ENCODE measurements at regions not wholly inside any gene's neighbourhood (a gene's known extent, or its start where the extent isn't known, plus 50 kb on each side); places are given as distances from the start of the nearest gene placed in this dataset.
"Not testable (repeated sequence)": the region's sequence is repeated elsewhere in the genome, so short reads cannot be mapped to it uniquely, and the experiment has no call there.

DNA sequence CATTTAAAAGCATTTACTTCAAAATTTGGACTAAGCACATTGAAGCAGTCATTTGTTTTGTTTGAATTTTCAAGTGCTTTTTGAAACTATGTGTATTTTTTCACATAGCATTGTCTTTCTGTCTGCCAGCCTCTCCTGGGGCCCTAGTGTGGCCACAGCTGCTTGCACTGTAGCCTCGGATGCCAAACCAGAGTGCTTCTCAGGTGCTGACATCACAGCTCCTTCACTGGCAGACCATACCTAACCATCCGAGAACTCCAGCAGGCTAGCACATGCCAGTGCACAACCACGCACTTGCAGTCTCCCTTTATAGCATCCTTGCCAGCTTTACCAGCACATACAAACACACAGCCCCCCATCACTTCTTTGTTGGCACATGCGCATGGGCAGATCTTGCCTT lies 1019.7 kb downstream of the STPG2 start:
- no peak for DNase-seq (ENCODE audit: low spot score)
- TF ChIP-seq, protein P1, sequence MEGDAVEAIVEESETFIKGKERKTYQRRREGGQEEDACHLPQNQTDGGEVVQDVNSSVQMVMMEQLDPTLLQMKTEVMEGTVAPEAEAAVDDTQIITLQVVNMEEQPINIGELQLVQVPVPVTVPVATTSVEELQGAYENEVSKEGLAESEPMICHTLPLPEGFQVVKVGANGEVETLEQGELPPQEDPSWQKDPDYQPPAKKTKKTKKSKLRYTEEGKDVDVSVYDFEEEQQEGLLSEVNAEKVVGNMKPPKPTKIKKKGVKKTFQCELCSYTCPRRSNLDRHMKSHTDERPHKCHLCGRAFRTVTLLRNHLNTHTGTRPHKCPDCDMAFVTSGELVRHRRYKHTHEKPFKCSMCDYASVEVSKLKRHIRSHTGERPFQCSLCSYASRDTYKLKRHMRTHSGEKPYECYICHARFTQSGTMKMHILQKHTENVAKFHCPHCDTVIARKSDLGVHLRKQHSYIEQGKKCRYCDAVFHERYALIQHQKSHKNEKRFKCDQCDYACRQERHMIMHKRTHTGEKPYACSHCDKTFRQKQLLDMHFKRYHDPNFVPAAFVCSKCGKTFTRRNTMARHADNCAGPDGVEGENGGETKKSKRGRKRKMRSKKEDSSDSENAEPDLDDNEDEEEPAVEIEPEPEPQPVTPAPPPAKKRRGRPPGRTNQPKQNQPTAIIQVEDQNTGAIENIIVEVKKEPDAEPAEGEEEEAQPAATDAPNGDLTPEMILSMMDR (conservative IDR thresholded peaks at IDR 0.05; ENCODE audit: low read depth), result no peak
- H3K27ac ChIP-seq, result no peak overlapping the region
- ChIA-PET POLR2A (ENCODE audit: low non-redundant PET) (no interaction called here), CTCF (no interaction called here)

DNA sequence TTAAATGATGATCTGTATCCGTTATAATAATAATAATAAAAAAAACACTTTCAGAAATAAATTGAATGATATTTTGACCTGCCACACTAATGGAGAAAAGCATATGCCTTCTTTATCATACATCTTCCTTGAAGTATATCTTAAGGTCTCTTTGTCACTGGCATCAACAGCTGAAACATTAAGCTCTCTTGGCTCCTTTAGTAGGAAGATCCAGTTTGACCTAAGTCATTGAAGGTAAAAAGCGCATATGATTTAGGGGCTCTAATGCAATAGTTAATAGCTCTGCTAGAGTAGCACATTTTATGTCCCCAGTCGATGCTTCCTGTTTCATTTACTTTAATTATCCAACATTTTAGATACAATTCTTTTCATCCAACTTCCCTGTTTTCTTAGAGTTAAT lies 1010.8 kb downstream of the STPG2 start:
- no peak overlapping the region for H3K27ac ChIP-seq
- ChIA-PET POLR2A (ENCODE audit: low non-redundant PET) (no interaction called here), CTCF (no interaction called here)
- DNase-seq (ENCODE audit: low spot score), result no peak
- TF ChIP-seq, protein P1 (conservative IDR thresholded peaks at IDR 0.05; ENCODE audit: low read depth), result no peak

DNA sequence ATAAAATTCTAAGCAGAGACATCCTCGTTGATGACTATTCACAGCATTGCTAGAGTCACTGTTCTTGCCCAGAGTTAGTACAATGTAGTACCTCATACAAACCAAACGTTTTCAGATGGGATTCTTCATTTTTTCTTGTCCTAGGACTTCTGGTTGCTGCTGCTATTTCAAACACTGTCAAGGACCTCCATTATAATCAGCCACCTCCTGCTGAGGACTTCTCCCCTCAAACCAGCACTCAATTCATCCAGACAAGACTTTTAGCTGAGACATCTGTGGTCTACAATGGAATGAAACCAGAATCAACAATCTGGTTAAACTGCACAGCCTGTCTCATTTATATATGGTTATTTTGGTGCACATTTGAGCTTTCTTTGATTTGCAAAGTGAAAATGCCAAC lies 1008.8 kb downstream of the STPG2 start:
- ChIA-PET POLR2A (ENCODE audit: low non-redundant PET) (no interaction called here), CTCF (interaction anchor here (0.6 kb wide), 1 partner anchor 552 kb away, joined by 3 read pairs; no protein-coding TSS in a partner anchor)
- no peak overlapping the region for H3K27ac ChIP-seq
- TF ChIP-seq, protein P1 (conservative IDR thresholded peaks at IDR 0.05; ENCODE audit: low read depth), result no peak
- no peak for DNase-seq (ENCODE audit: low spot score)

DNA sequence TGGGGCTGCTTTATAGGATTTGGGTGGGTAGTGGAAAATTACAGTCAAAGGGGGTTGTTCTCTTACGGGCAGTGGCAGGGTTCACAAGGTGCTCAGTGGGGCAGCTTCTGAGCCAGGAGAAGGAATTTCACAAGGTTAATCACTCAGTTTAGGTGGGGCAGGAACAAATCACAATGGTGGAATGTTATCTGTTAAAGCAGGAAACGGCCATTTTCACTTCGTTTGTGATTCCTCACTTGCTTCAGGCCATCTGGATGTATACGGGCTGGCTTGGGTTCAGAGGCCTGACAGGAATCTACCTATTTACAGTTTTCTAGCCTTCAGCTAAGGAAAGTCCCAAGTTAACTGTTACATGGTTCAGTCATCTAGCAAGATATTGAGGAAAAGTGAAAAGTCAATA lies 1003.5 kb downstream of the STPG2 start:
- ChIA-PET POLR2A (ENCODE audit: low non-redundant PET) (no interaction called here), CTCF (no interaction called here)
- no peak for DNase-seq (ENCODE audit: low spot score)
- TF ChIP-seq, protein P1 (conservative IDR thresholded peaks at IDR 0.05; ENCODE audit: low read depth), result no peak
- H3K27ac ChIP-seq, result no peak overlapping the region

DNA sequence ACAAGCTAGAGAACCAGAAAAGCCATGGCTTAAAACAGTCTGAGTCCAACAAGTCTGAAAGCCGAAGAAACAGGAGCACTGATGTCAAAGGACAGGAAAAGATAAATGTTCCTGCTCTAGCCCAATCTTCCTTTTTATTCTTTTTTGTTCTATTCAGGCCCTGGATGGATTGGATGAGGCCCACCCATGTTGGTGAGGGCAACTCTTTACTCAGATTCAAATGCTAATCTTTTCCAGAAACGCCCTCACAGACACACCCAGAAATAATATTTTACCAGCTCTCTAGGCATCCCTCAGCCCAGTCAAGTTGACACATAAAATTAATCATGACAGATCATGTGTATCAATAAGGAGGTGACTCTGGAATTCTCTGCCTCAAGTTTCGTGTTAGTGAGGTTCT lies 1002.7 kb downstream of the STPG2 start:
- ChIA-PET CTCF (no interaction called here), POLR2A (ENCODE audit: low non-redundant PET) (no interaction called here)
- TF ChIP-seq, protein P1 (conservative IDR thresholded peaks at IDR 0.05; ENCODE audit: low read depth), result no peak
- no peak overlapping the region for H3K27ac ChIP-seq
- no peak for DNase-seq (ENCODE audit: low spot score)

DNA sequence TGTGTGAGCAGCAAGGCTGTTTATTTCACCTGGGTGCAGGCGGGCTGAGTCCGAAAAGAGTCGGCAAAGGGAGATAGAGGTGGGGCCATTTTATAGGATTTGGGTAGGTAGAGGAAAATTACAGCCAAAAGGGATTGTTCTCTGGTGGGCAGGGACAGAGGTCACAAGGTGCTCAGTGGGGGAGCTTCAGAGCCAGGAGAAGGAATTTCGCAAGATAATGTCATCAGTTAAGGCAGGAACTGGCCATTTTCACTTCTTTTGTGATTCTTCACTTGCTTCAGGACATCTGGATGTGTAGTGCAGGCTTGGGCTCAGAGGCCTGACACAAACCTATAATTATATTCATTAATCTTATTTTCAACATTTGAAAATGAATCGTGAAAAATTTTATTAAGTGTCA lies 1001.9 kb downstream of the STPG2 start:
- POLR2A ChIA-PET (ENCODE audit: low non-redundant PET); CTCF ChIA-PET; DNase-seq (ENCODE audit: low spot score); H3K27ac ChIP-seq: not testable (repeated sequence)

DNA sequence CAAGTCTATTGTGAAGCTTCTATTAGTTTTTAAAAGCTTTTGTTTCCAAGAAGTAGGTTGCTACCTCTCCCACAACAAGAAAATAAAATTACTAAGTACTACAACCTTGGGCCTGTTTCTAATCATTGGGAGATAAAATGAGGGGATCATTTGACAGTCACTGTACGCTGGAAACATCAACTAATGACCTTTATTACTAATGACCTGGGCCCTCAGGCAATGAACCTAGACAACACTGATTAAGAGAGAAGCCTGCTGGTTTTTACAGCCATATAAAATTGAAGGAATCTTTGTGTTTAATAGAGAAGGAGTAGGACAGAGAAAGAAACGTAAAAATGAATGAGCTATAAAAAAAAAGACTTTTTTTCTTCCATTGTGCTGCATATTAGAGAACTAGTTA lies 1000.9 kb downstream of the STPG2 start:
- TF ChIP-seq, protein P1 (conservative IDR thresholded peaks at IDR 0.05; ENCODE audit: low read depth), result no peak
- no peak overlapping the region for H3K27ac ChIP-seq
- ChIA-PET POLR2A (ENCODE audit: low non-redundant PET) (no interaction called here), CTCF (no interaction called here)
- no peak for DNase-seq (ENCODE audit: low spot score)
